Activated CD8-positive, alpha-beta T cell treated with anti-CD3 and anti-CD28 coated beads for 36 hours (primary cell): ENCODE measurements at regions not wholly inside any gene's neighbourhood (a gene's known extent, or its start where the extent isn't known, plus 50 kb on each side); places are given as distances from the start of the nearest gene placed in this dataset.

Experiments
- ATAC-seq: fragments of 200-7000 bp; cut with Tn5 transposase; one replicate; pipeline ENCODE4 v1.10.0; 2021; ENCODE audit warnings: mild to moderate bottlenecking, moderate library complexity
- CTCF ChIA-PET: fragments of 350-600 bp; sonication (Branson Sonifier 250); formaldehyde crosslinking; loops from one replicate; lab custom pipeline; 2021; ENCODE audit warnings: antibody characterized with exemption; lab: Charles Lee
- POLR2A ChIA-PET: fragments of 350-600 bp; sonication (Branson Sonifier 250); formaldehyde crosslinking; loops from one replicate; lab custom pipeline; 2021; ENCODE audit warnings: antibody characterized with exemption; lab: Charles Lee
- DNase-seq: peaks from one replicate; pipeline ENCODE4 v3.0.0-alpha.2; 2020
- H3K27ac Mint-ChIP-seq: one replicate; pipeline ENCODE4 v1.8.0; 2021; ENCODE audit warnings: mild to moderate bottlenecking, mixed read lengths
- H3K27me3 Mint-ChIP-seq: one replicate; pipeline ENCODE4 v1.8.0; 2021; ENCODE audit warnings: mixed read lengths
- H3K36me3 Mint-ChIP-seq: one replicate; pipeline ENCODE4 v1.8.0; 2021; ENCODE audit warnings: low read depth, mixed read lengths
- H3K4me1 Mint-ChIP-seq: one replicate; pipeline ENCODE4 v1.8.0; 2021; ENCODE audit warnings: low read depth, mixed read lengths
- H3K4me3 Mint-ChIP-seq: one replicate; pipeline ENCODE4 v1.8.0; 2021; ENCODE audit warnings: mild to moderate bottlenecking, moderate library complexity, mixed read lengths
- H3K9me3 Mint-ChIP-seq: one replicate; pipeline ENCODE4 v1.8.0; 2021; ENCODE audit warnings: mixed read lengths
- CTCF ChIP-seq: fragments of 200-600 bp; IDR thresholded peaks from one replicate; pipeline ENCODE4 v1.8.0; 2022; ENCODE audit warnings: antibody characterized with exemption, mild to moderate bottlenecking
- intact Hi-C: fragments of 100-400 bp; cut with micrococcal nuclease; formaldehyde crosslinking; loops from one replicate; pipeline ENCODE4 v1.10.0; 2022

GRCh38 chr4:136471051-136471450, 1061.2 kb downstream of the PCDH18 start:
- TF ChIP-seq CTCF: no peak
- DNase-seq: no peak
- ChIA-PET CTCF (no interaction called here), POLR2A (no interaction called here)
- Mint-ChIP-seq H3K27me3 (no peaks in the 10 kb centered on the region), H3K27ac (no peak overlapping the region), H3K4me1 (no peaks in the 10 kb centered on the region), H3K9me3 (peaks cover 7% of the 10 kb centered on the region), H3K4me3 (no peak overlapping the region), H3K36me3 (no peaks in the 10 kb centered on the region)
- intact Hi-C loops: no loop called here
- ATAC-seq: no peak

GRCh38 chr4:136465691-136466090, 1066.6 kb downstream of the PCDH18 start:
- ChIA-PET CTCF (no interaction called here), POLR2A (no interaction called here)
- no peaks in the 10 kb centered on the region for H3K36me3 Mint-ChIP-seq
- intact Hi-C loops: no loop called here
- H3K27me3 Mint-ChIP-seq: no peaks in the 10 kb centered on the region
- no peak for TF ChIP-seq CTCF
- no peaks in the 10 kb centered on the region for H3K4me1 Mint-ChIP-seq
- no peak overlapping the region for H3K27ac Mint-ChIP-seq
- no peak for DNase-seq
- peaks cover 8% of the 10 kb centered on the region for H3K9me3 Mint-ChIP-seq
- H3K4me3 Mint-ChIP-seq: no peak overlapping the region
- no peak for ATAC-seq

GRCh38 chr4:136463941-136464340, 1068.4 kb downstream of the PCDH18 start:
- H3K27me3 Mint-ChIP-seq: no peaks in the 10 kb centered on the region
- CTCF ChIA-PET: no interaction called here
- no peak for TF ChIP-seq CTCF
- POLR2A ChIA-PET: no interaction called here
- peaks cover 6% of the 10 kb centered on the region for H3K9me3 Mint-ChIP-seq
- H3K27ac Mint-ChIP-seq: no peak overlapping the region
- ATAC-seq (no peak), DNase-seq (no peak)
- H3K36me3 Mint-ChIP-seq: no peaks in the 10 kb centered on the region
- intact Hi-C loops: no loop called here
- no peaks in the 10 kb centered on the region for H3K4me1 Mint-ChIP-seq
- no peak overlapping the region for H3K4me3 Mint-ChIP-seq

GRCh38 chr4:136461533-136461932, 1070.8 kb downstream of the PCDH18 start:
- peaks cover 1% of the 10 kb centered on the region for H3K9me3 Mint-ChIP-seq
- intact Hi-C loops: no loop called here
- H3K27me3 Mint-ChIP-seq: no peaks in the 10 kb centered on the region
- H3K36me3 Mint-ChIP-seq: no peaks in the 10 kb centered on the region
- ATAC-seq (no peak), DNase-seq (no peak)
- TF ChIP-seq CTCF: no peak
- no peak overlapping the region for H3K4me3 Mint-ChIP-seq
- H3K27ac Mint-ChIP-seq: no peak overlapping the region
- POLR2A ChIA-PET: no interaction called here
- H3K4me1 Mint-ChIP-seq: no peaks in the 10 kb centered on the region
- CTCF ChIA-PET: no interaction called here

- ChIA-PET CTCF (no interaction called here), POLR2A (no interaction called here)
- Mint-ChIP-seq H3K27ac (no peak overlapping the region), H3K9me3 (no peaks in the 10 kb centered on the region), H3K4me1 (no peaks in the 10 kb centered on the region), H3K4me3 (no peak overlapping the region), H3K36me3 (no peaks in the 10 kb centered on the region), H3K27me3 (no peaks in the 10 kb centered on the region)
- no peak for TF ChIP-seq CTCF
- no peak for ATAC-seq
- intact Hi-C loops: no loop called here
- no peak for DNase-seq
Observed at GRCh38 chr4:136458326-136458725, 1074.0 kb downstream of the PCDH18 start.
